Ovary (tissue), 3 donors: ENCODE measurements at regions not wholly inside any gene's neighbourhood (a gene's known extent, or its start where the extent isn't known, plus 50 kb on each side); places are given as distances from the start of the nearest gene placed in this dataset.

Experiments
- CTCF ChIP-seq, 3 donors: fragments of 450-650 bp in 2 of 3; fragments of 200-600 bp in 1 of 3; IDR thresholded peaks; one replicate each; pipeline versions ENCODE4 v1.5.1 to v1.8.0; 2016 to 2022; ENCODE audit warnings: antibody characterized with exemption in 3 of 3, mild to moderate bottlenecking in 1 of 3
- EP300 ChIP-seq: sonication (generic); formaldehyde crosslinking; IDR thresholded peaks from one replicate; pipeline ENCODE4 v1.6.1; 2017; ENCODE audit warnings: antibody characterized with exemption
- POLR2A ChIP-seq: fragments of 450-650 bp; IDR thresholded peaks from one replicate; pipeline ENCODE4 v1.6.1; 2017; ENCODE audit warnings: antibody characterized with exemption, mild to moderate bottlenecking, moderate library complexity
- donor health status: DM: no; HTN: no; CAD: no.

- TF ChIP-seq CTCF (IDR thresholded peaks at IDR 0.05) (no peak), POLR2A (no peak), EP300 (no peak)
These were observed 166.9 kb upstream of the DCN start for GRCh38 chr12:91349476-91349875.
